NCI-H2107 treated with DMSO at 0.1 percent for 48 hours (cell line): ENCODE measurements at regions not wholly inside any gene's neighbourhood (a gene's known extent, or its start where the extent isn't known, plus 50 kb on each side); places are given as distances from the start of the nearest gene placed in this dataset.
"Not testable (repeated sequence)": the region's sequence is repeated elsewhere in the genome, so short reads cannot be mapped to it uniquely, and the experiment has no call there.

Experiments used
- DNase-seq: peaks from one replicate; lab custom pipeline; 2025; ENCODE audit not compliant: unreplicated experiment; lab: John Stamatoyannopoulos, UW

GRCh38 chr5:96209829-96210228 is 223.2 kb downstream of the PCSK1 start:
- no peak for DNase-seq

DNA sequence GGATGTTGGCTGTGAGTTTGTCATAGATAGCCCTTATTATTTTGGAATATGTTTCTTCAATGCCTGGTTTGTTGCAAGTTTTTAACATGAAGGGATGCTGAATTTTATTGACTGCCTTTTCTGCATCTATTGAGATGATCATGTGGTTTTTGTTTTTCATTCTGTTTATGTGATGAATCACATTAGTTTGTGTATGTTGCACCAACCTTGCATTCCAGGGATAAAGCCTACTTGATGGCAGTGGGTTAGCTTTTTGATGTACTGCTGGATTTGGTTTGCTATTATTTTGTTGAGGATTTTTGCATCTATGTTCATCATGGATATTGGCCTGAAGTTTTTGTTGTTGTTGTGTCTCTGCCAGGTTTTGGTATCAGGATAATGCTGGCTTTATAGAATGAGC is 225.6 kb downstream of the PCSK1 start:
- DNase-seq = no peak

GRCh38 chr5:96203761-96204160 is 229.3 kb downstream of the PCSK1 start:
- no peak for DNase-seq

- no peak for DNase-seq
Observed at GRCh38 chr5:96201503-96201902, 231.5 kb downstream of the PCSK1 start.

GRCh38 chr5:96200641-96201040 is 232.4 kb downstream of the PCSK1 start:
- no peak for DNase-seq

- no peak for DNase-seq
Observed at GRCh38 chr5:96199713-96200183, 233.3 kb downstream of the PCSK1 start.

- DNase-seq = no peak
Observed at GRCh38 chr5:96198356-96199058, 234.5 kb downstream of the PCSK1 start.

- DNase-seq = not testable (repeated sequence)
Observed at GRCh38 chr5:96197767-96198166, 235.3 kb downstream of the PCSK1 start.

DNA sequence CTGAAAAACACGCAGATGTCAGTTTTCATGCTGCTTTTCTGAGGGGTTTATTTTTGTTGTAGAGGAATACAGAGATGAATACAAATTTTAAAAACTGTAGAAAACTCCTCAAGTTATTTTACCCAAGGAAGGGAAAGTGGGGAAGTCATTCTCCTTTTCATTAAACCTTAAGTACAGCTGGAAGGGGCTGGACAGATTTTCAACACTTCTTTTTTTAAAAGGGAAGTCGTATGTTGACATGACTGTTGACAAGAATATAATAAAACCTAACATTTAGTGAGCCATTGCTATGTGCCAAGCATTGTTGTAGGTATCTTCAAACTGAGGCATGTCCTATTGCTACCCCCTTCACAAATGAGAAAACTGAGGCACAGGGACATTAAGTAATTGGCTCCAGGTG is 235.7 kb upstream of the ELL2 start:
- no peak for DNase-seq

- no peak for DNase-seq
Observed at GRCh38 chr5:96196890-96197289, 235.2 kb upstream of the ELL2 start.

GRCh38 chr5:96196407-96196806 is 234.8 kb upstream of the ELL2 start:
- DNase-seq = no peak

- DNase-seq = no peak
Observed at GRCh38 chr5:96195123-96195522, 233.5 kb upstream of the ELL2 start.

DNA sequence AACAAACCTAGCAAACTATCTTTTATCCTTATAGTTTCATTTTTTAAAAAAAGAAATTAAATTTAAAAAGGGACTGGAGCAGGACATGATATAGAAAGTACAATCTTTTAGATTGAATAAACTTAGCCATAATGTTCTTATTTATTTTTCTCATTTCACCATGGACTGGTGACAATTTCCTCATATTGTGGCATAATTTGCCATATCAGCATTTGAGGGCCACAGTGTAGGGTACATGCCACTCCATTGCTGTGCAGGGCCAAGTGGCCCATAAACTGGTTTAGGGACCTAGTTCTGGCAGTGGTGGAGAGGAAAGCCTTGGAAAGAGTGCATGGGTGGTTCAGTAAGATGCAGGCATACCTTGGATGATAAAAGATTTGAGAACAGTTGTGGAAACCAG is 232.9 kb upstream of the ELL2 start:
- DNase-seq = no peak

DNA sequence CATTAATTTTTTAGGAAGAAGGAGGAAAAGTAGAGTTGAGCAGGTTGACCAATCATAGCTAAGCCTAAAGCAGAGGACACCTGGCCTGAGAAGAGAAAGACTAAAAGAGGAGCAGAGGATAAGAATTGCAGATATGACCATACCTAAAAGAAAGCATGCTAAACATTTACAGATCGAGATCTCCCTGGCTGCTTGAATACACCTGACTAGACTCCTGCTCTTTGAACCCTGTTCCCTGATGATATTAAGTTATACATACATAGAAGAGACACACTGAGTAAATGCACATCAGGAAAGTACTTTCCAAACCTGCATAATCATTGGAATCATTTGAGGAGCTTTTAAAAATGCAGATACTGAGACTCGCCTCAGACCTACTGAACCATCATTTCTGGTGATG is 232.3 kb upstream of the ELL2 start:
- DNase-seq = no peak

DNA sequence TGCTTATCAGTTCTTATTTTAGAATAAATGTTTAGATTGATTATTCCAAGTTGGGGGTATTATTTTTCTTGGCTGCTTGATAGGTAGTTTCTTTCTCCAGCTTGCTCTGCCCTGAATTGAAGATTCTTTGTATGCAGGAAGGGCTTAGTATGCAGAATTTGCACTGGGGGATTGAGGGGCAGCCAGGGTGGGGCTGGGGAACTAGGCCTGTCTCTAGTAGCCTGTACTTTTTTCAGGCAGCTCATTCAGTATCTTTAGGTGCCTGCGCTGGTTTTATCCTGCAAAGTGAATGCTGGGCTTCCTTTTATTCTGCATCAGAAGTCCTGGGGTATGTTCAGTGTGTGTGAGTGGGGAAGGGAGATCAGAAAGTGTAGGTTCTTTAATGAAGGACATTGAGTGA is 228.3 kb upstream of the ELL2 start:
- no peak for DNase-seq

DNA sequence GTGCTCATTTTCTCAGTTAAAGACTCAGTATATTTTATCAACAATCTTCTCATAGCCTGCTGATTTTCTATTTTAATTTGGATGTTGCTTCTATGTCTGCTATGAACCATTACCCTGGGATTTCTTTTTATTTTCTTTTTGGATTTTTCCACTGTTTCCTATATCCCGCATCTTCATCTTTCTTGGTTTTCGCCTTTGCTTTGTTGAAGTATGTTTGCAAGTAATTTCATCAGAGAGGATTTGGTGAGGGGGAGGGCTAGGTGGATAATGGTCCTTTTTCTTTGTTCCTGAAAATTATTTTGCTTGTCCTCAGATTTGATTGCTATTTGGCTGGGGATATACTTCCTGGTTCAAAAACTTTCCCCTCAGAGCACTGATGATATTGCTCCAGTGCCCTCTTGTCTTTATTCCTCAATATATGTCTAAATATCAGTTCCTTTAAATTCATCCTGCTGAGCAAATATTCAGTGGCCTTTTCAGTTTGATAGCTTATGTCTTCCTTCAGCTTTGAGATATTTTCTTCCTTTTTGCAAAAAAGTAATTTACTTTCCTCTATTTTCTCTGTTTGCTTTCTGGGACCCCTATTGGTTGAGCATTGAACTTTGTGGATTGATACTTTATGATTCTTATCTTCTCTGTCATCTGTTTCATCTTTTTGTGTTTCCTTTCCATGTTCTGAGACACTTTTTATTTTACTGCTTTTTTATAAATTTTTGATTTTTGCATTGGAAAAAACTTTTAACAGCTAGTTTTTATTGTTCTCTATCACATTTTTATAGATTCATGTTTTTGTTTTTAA is 227.6 kb upstream of the ELL2 start:
- DNase-seq = no peak

GRCh38 chr5:96187309-96188027 is 225.8 kb upstream of the ELL2 start:
- no peak for DNase-seq

DNA sequence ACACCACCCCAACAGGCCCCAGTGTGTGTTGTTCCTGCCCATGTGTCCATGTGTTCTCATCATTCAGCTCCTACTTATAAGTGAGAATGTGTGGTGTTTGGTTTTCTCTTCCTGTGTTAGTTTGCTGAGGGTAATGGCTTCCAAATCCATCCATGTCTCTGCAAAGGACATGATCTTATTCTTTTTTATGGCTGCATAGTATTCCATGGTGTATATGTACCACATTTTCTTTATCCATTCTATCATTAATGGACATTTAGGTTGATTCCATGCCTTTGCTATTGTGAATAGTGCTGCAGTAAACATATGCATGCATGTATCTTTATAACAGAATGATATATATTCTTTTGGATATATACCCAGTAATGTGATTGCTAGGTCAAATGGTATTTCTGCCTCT is 222.9 kb upstream of the ELL2 start:
- not testable (repeated sequence) for DNase-seq

DNA sequence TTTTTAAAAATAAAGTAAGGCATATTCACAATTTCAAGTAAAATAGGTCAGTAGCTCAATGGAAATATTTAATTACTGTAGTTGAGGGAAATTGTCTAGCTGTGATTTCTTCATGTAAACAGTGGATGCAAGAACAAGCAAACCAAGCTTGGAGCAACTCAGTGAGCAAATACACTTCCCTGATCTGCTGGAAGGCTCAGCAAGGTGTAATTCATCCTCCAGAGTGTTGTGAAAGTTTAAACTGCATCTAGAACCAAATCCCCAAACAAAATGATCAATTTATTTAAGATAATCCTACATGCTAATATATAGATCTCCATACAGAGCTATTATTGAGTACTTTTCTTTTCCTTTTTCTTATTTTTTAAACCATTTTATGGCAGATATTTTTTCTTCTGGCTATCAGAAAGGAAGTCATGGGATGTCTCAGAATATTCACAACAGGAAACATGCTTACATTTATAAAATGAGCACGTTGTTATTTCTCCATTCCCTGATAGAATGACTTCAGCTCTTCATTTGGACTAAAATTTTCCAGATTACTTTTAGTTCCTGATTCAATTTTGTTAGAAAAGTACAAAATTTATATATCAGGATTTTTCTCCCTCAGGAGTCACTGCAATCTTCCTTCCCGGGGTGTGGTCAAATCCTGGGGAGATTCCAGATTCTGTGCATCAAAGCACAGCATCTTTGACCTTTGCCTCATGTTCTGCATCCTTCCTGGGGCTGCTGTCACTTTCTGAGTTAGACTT is 219.2 kb upstream of the ELL2 start:
- no peak for DNase-seq

- no peak for DNase-seq
Observed at GRCh38 chr5:96177303-96177869, 215.7 kb upstream of the ELL2 start.

DNA sequence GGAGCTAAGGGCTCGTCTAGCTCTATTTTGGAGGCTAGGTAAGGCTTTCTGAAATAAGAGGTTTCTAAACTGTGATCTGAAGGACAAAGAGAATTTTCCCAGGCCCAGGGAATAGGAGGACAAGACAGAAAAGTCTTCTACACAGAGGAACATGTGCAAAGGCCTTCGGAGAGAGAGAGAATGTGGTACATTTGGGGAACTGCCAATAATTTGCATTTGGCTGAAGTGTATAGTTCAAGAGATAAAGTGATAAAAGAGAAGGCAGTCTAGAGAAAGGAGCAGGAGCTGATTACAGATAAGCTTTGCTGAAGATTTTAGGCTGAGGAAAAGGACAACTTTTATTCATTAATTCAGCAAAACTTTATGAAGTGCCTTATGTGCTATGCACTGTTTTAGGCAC is 214.4 kb upstream of the ELL2 start:
- no peak for DNase-seq
